Stimulated activated CD8-positive, alpha-beta memory T cell treated with anti-CD3 and anti-CD28 coated beads, Interleukin-7, amount 100 ng/mL, for 24 hours (primary cell): ENCODE measurements at regions not wholly inside any gene's neighbourhood (a gene's known extent, or its start where the extent isn't known, plus 50 kb on each side); places are given as distances from the start of the nearest gene placed in this dataset.

Experiments used
- DNase-seq: peaks from one replicate; pipeline ENCODE4 v3.0.0-alpha.2; 2020; ENCODE audit warnings: low read depth

GRCh38 chr16:65426484-65426883 is 304.6 kb upstream of the CDH11 start:
- no peak for DNase-seq

- no peak for DNase-seq
Measured at GRCh38 chr16:65422934-65423333, 301.1 kb upstream of the CDH11 start.

GRCh38 chr16:65421596-65421995 is 299.7 kb upstream of the CDH11 start:
- DNase-seq = no peak

- no peak for DNase-seq
Measured at GRCh38 chr16:65418435-65418834, 296.6 kb upstream of the CDH11 start.

- no peak for DNase-seq
Measured at GRCh38 chr16:65415460-65415859, 293.6 kb upstream of the CDH11 start.

GRCh38 chr16:65414284-65414984 is 292.6 kb upstream of the CDH11 start:
- DNase-seq = no peak

GRCh38 chr16:65413861-65414260 is 292.0 kb upstream of the CDH11 start:
- no peak for DNase-seq

GRCh38 chr16:65410801-65411200 is 288.9 kb upstream of the CDH11 start:
- DNase-seq = no peak

- no peak for DNase-seq
Measured at GRCh38 chr16:65409510-65409909, 287.6 kb upstream of the CDH11 start.

- DNase-seq = no peak
Measured at GRCh38 chr16:65406933-65407332, 285.1 kb upstream of the CDH11 start.

- no peak for DNase-seq
Measured at GRCh38 chr16:65406116-65406515, 284.3 kb upstream of the CDH11 start.

GRCh38 chr16:65394281-65394680 is 272.4 kb upstream of the CDH11 start:
- DNase-seq = no peak

- DNase-seq = no peak
Measured at GRCh38 chr16:65392806-65393565, 271.1 kb upstream of the CDH11 start.

GRCh38 chr16:65388592-65388991 is 266.7 kb upstream of the CDH11 start:
- DNase-seq = no peak

GRCh38 chr16:65386672-65387071 is 264.8 kb upstream of the CDH11 start:
- DNase-seq = no peak

- no peak for DNase-seq
Measured at GRCh38 chr16:65384441-65384840, 262.6 kb upstream of the CDH11 start.

- no peak for DNase-seq
Measured at GRCh38 chr16:65377195-65377594, 255.3 kb upstream of the CDH11 start.

GRCh38 chr16:65376601-65377000 is 254.7 kb upstream of the CDH11 start:
- DNase-seq = no peak

- no peak for DNase-seq
Measured at GRCh38 chr16:65375651-65376050, 253.8 kb upstream of the CDH11 start.

GRCh38 chr16:65373097-65373496 is 251.2 kb upstream of the CDH11 start:
- no peak for DNase-seq

GRCh38 chr16:65372171-65372570 is 250.3 kb upstream of the CDH11 start:
- no peak for DNase-seq

GRCh38 chr16:65365732-65366715 is 244.2 kb upstream of the CDH11 start:
- no peak for DNase-seq
